ENCODE measurements at regions not wholly inside any gene's neighbourhood (a gene's known extent, or its start where the extent isn't known, plus 50 kb on each side); places are given as distances from the start of the nearest gene placed in this dataset.

GRCh38 chr13:85266331-85266730, 532.9 kb downstream of the SLITRK6 start:
- no peaks in the 10 kb centered on the region for H3K9me3 ChIP-seq
- no peak overlapping the region for H3K4me3 ChIP-seq
- no peaks in the 10 kb centered on the region for H3K36me3 ChIP-seq
- 11 to 14% methylated on average over 1 of the region's 1 CpG for WGBS, 2 donors (ENCODE audit: low coverage in 1 of 2)
- H3K27ac ChIP-seq: no peak overlapping the region
- H3K27me3 ChIP-seq: no peaks in the 10 kb centered on the region
- no peaks in the 10 kb centered on the region for H3K4me1 ChIP-seq
- no peak for ATAC-seq
- TF ChIP-seq CTCF (IDR thresholded peaks at IDR 0.05) (no peak), POLR2AphosphoS5 (IDR thresholded peaks at IDR 0.05) (no peak), POLR2A (IDR thresholded peaks at IDR 0.05) (no peak), EP300 (IDR thresholded peaks at IDR 0.05) (no peak)

- H3K4me1 ChIP-seq: no peaks in the 10 kb centered on the region
- no peak overlapping the region for H3K27ac ChIP-seq
- no peak for TF ChIP-seq CTCF (IDR thresholded peaks at IDR 0.05)
- no peak for TF ChIP-seq EP300 (IDR thresholded peaks at IDR 0.05)
- no peak for TF ChIP-seq POLR2A (IDR thresholded peaks at IDR 0.05)
- no peak for TF ChIP-seq POLR2AphosphoS5 (IDR thresholded peaks at IDR 0.05)
- no peaks in the 10 kb centered on the region for H3K36me3 ChIP-seq
- 83 to 93% methylated on average over 3 of the region's 3 CpGs for WGBS, 2 donors (ENCODE audit: low coverage in 1 of 2)
- no peaks in the 10 kb centered on the region for H3K9me3 ChIP-seq
- no peak for ATAC-seq
- no peak overlapping the region for H3K4me3 ChIP-seq
- no peaks in the 10 kb centered on the region for H3K27me3 ChIP-seq
Measured at GRCh38 chr13:85265296-85265695, 533.9 kb downstream of the SLITRK6 start.

GRCh38 chr13:85262499-85262898, 536.7 kb downstream of the SLITRK6 start:
- ATAC-seq: no peak
- no peak overlapping the region for H3K4me3 ChIP-seq
- WGBS, 2 donors (ENCODE audit: low coverage in 1 of 2): 75 to 91% methylated on average over 2 of the region's 2 CpGs
- no peak overlapping the region for H3K27ac ChIP-seq
- H3K27me3 ChIP-seq: no peaks in the 10 kb centered on the region
- no peaks in the 10 kb centered on the region for H3K4me1 ChIP-seq
- H3K36me3 ChIP-seq: no peaks in the 10 kb centered on the region
- no peak for TF ChIP-seq EP300 (IDR thresholded peaks at IDR 0.05)
- TF ChIP-seq POLR2AphosphoS5 (IDR thresholded peaks at IDR 0.05): no peak
- no peak for TF ChIP-seq POLR2A (IDR thresholded peaks at IDR 0.05)
- no peak for TF ChIP-seq CTCF (IDR thresholded peaks at IDR 0.05)
- H3K9me3 ChIP-seq: no peaks in the 10 kb centered on the region

- no peak overlapping the region for H3K27ac ChIP-seq
- no peaks in the 10 kb centered on the region for H3K9me3 ChIP-seq
- no peak for TF ChIP-seq POLR2A (IDR thresholded peaks at IDR 0.05)
- TF ChIP-seq EP300 (IDR thresholded peaks at IDR 0.05): no peak
- no peak for TF ChIP-seq POLR2AphosphoS5 (IDR thresholded peaks at IDR 0.05)
- no peak for TF ChIP-seq CTCF (IDR thresholded peaks at IDR 0.05)
- H3K4me1 ChIP-seq: no peaks in the 10 kb centered on the region
- no peak overlapping the region for H3K4me3 ChIP-seq
- H3K27me3 ChIP-seq: no peaks in the 10 kb centered on the region
- no peak for ATAC-seq
- 50 to 64% methylated on average over 1 of the region's 1 CpG for WGBS, 2 donors (ENCODE audit: low coverage in 1 of 2)
- no peaks in the 10 kb centered on the region for H3K36me3 ChIP-seq
Measured at GRCh38 chr13:85261757-85262346, 537.4 kb downstream of the SLITRK6 start.

GRCh38 chr13:85260896-85261295, 538.3 kb downstream of the SLITRK6 start:
- TF ChIP-seq POLR2A (IDR thresholded peaks at IDR 0.05) (no peak), POLR2AphosphoS5 (IDR thresholded peaks at IDR 0.05) (no peak), EP300 (IDR thresholded peaks at IDR 0.05) (no peak), CTCF (IDR thresholded peaks at IDR 0.05) (no peak)
- H3K27me3 ChIP-seq: no peaks in the 10 kb centered on the region
- no peak overlapping the region for H3K4me3 ChIP-seq
- 100% methylated on average over 1 of the region's 1 CpG for WGBS, 2 donors (ENCODE audit: low coverage in 1 of 2)
- H3K36me3 ChIP-seq: no peaks in the 10 kb centered on the region
- H3K27ac ChIP-seq: no peak overlapping the region
- H3K4me1 ChIP-seq: no peaks in the 10 kb centered on the region
- ATAC-seq: no peak
- H3K9me3 ChIP-seq: no peaks in the 10 kb centered on the region
